Natural killer cell treated with Interleukin-12 subunit alpha and Interleukin-12 subunit beta and Interleukin-15 and Interleukin-18, amount 100 ng/mL, for 72 hours (primary cell): ENCODE measurements at regions not wholly inside any gene's neighbourhood (a gene's known extent, or its start where the extent isn't known, plus 50 kb on each side); places are given as distances from the start of the nearest gene placed in this dataset.

ENCODE experiments used
- ATAC-seq, 2 donors: fragments of 150-1000 bp; cut with Tn5 transposase in 1 of 2; sonication (Bioruptor Pico), chemical (Tn5 transposase) in 1 of 2; 2 replicates each; pipeline ENCODE4 v1.10.0; 2021
- DNase-seq: peaks from one replicate; pipeline ENCODE4 v3.0.0; 2022; ENCODE audit warnings: low spot score
- H3K27ac Mint-ChIP-seq, 2 donors: 1 replicate in 1 of 2; 2 replicates in 1 of 2; pipeline ENCODE4 v1.8.0; 2022; ENCODE audit warnings: mixed read lengths in 2 of 2, mild to moderate bottlenecking in 1 of 2, moderate library complexity in 1 of 2
- H3K27me3 Mint-ChIP-seq, 2 donors: 1 replicate in 1 of 2; 2 replicates in 1 of 2; pipeline ENCODE4 v1.8.0; 2022; ENCODE audit warnings: mixed read lengths in 2 of 2
- H3K36me3 Mint-ChIP-seq: one replicate; pipeline ENCODE4 v1.8.0; 2022; ENCODE audit warnings: mixed read lengths
- H3K4me1 Mint-ChIP-seq, 2 donors: 1 replicate in 1 of 2; 2 replicates in 1 of 2; pipeline ENCODE4 v1.8.0; 2022; ENCODE audit warnings: low read depth in 2 of 2, mixed read lengths in 2 of 2, mild to moderate bottlenecking in 1 of 2
- H3K4me3 Mint-ChIP-seq: one replicate; pipeline ENCODE4 v1.8.0; 2022; ENCODE audit warnings: mixed read lengths
- H3K9me3 Mint-ChIP-seq: 2 replicates; pipeline ENCODE4 v1.8.0; 2022; ENCODE audit warnings: mixed read lengths

GRCh38 chr18:77822632-77823031, 573.0 kb downstream of the GALR1 start:
- Mint-ChIP-seq H3K27me3 (peaks cover 12 to 18% of the 10 kb centered on the region in 2 donors), H3K36me3 (no peaks in the 10 kb centered on the region), H3K27ac (no peak overlapping the region), H3K9me3 (peaks cover 4% of the 10 kb centered on the region), H3K4me1 (no peaks in the 10 kb centered on the region), H3K4me3 (no peak overlapping the region)
- ATAC-seq, result no peak
- no peak for DNase-seq

DNA sequence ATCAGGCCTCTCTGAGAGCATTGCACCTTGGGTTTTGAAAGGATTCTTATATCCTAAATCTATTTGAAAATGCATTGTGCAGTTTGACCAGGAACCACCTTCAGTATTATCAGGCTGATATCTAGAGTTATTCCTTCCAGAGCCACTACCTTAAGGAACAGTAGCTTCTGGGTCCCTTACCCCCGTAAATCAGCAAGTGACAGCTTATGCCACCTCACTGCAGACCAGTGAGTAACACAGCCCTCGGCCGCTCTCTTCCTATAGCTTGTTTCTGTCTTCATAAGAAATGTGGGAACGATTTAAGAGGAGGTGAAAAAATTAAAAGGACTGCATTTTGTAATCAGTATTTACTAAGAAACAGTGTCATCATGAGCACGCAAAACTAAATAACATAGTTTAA, 584.2 kb downstream of the GALR1 start:
- ATAC-seq (no peak), DNase-seq (no peak)
- Mint-ChIP-seq H3K27me3 (peaks cover 2 to 14% of the 10 kb centered on the region in 2 donors), H3K36me3 (no peaks in the 10 kb centered on the region), H3K4me1 (no peaks in the 10 kb centered on the region), H3K27ac (no peak overlapping the region), H3K9me3 (no peaks in the 10 kb centered on the region), H3K4me3 (no peak overlapping the region)

GRCh38 chr18:77851802-77852201, 602.2 kb downstream of the GALR1 start:
- no peak overlapping the region for H3K27ac Mint-ChIP-seq
- H3K4me1 Mint-ChIP-seq, result no peaks in the 10 kb centered on the region
- ATAC-seq, result no peak
- H3K27me3 Mint-ChIP-seq, result peaks cover 13 to 38% of the 10 kb centered on the region in 2 donors
- DNase-seq, result no peak
- no peaks in the 10 kb centered on the region for H3K9me3 Mint-ChIP-seq
- no peak overlapping the region for H3K4me3 Mint-ChIP-seq
- no peaks in the 10 kb centered on the region for H3K36me3 Mint-ChIP-seq

DNA sequence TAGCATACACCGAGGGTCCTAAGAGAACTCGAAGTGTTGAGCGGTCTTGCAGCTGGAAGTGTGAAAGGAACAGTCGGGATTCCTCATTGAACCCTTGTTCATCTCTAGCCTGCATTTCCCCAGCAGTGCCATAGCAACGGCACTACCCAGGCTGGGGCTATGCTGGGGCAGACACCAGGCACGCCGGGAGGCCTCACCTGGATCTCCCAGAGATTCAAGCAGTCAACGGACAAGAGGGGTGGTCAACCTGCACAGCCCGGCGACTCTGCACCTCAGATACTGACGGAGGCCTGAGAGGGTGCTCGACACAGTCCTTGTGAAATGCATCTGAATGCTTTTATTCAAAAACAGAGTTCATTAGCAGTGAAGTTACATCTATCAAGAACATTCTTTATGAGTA, 604.2 kb downstream of the GALR1 start:
- DNase-seq (no peak), ATAC-seq (peak in 1 of 2 donors; percentile 24)
- Mint-ChIP-seq H3K27me3 (peaks cover 16 to 27% of the 10 kb centered on the region in 2 donors), H3K4me1 (no peaks in the 10 kb centered on the region), H3K9me3 (no peaks in the 10 kb centered on the region), H3K36me3 (no peaks in the 10 kb centered on the region), H3K4me3 (no peak overlapping the region), H3K27ac (no peak overlapping the region)

- no peak for ATAC-seq
Observed at GRCh38 chr18:77857678-77858655, 608.3 kb downstream of the GALR1 start.

DNA sequence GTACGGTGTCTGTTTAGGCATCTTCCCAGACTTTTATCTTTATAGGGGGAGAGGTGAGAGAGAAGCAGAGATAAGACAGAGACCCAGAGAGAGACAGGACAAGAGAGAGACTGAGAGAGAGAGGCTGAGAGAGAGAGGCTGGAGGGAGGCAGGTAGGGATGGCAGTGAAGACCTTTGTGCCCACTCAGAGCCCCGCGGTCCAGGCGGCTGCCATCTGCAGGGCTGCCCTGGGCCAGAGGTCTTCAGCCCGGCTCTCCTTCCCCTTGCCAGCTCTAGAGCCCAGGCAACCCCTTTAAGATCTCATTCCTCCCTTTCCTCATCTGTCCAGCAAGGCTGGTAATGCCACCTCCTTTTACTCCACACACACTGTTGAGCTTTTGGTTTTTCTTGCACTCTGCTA, 610.0 kb downstream of the GALR1 start:
- no peaks in the 10 kb centered on the region for H3K9me3 Mint-ChIP-seq
- no peak overlapping the region for H3K4me3 Mint-ChIP-seq
- peaks cover 5% of the 10 kb centered on the region in 2 donors for H3K27me3 Mint-ChIP-seq
- H3K36me3 Mint-ChIP-seq, result no peaks in the 10 kb centered on the region
- DNase-seq (no peak), ATAC-seq (no peak)
- H3K4me1 Mint-ChIP-seq, result no peaks in the 10 kb centered on the region
- no peak overlapping the region for H3K27ac Mint-ChIP-seq

More at GRCh38 chr18:77857678-77858655, 608.3 kb downstream of the GALR1 start:
- H3K36me3 Mint-ChIP-seq, result no peaks in the 10 kb centered on the region
- no peak overlapping the region for H3K4me3 Mint-ChIP-seq
- H3K4me1 Mint-ChIP-seq, result no peaks in the 10 kb centered on the region
- H3K27me3 Mint-ChIP-seq, result peaks cover 8 to 15% of the 10 kb centered on the region in 2 donors
- H3K27ac Mint-ChIP-seq, result no peak overlapping the region
- no peak for DNase-seq
- H3K9me3 Mint-ChIP-seq, result no peaks in the 10 kb centered on the region

DNA sequence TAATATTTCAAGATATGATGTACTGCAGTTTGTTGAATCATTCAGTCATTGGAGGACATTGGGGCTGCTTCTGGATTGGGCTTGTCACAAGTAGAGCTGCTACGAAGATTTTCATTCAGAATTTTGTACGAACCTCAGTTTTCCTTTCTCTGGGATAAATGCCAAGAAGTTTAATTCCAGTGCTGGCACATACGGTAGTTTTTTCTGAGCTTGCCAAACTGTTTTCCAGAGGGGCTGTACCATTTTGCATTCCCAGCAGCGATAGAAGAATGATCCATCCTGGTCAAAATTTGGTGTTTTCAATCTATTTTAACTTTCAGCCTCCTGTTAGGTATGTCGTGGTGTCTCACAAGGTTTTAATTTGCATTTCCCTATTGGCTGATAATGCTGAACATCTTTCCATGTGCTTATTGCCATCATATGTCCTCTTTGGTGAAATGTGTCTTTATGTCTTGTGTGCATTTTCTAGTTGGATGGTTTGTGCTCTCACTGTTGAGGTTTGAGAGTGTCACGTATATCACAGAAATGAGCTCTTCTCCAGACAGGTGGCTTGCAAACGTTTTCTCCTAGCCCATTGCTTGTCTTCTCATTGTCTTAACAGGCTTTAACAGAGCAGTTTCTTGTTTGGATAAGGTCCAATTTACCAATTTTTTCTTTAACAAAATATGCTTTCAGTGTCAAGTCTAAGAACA, 612.6 kb downstream of the GALR1 start:
- H3K36me3 Mint-ChIP-seq, result no peaks in the 10 kb centered on the region
- H3K4me1 Mint-ChIP-seq, result no peaks in the 10 kb centered on the region
- DNase-seq (no peak), ATAC-seq (no peak)
- H3K4me3 Mint-ChIP-seq, result no peak overlapping the region
- H3K27me3 Mint-ChIP-seq, result peaks cover 5 to 14% of the 10 kb centered on the region in 2 donors
- no peak overlapping the region for H3K27ac Mint-ChIP-seq
- H3K9me3 Mint-ChIP-seq, result no peaks in the 10 kb centered on the region

DNA sequence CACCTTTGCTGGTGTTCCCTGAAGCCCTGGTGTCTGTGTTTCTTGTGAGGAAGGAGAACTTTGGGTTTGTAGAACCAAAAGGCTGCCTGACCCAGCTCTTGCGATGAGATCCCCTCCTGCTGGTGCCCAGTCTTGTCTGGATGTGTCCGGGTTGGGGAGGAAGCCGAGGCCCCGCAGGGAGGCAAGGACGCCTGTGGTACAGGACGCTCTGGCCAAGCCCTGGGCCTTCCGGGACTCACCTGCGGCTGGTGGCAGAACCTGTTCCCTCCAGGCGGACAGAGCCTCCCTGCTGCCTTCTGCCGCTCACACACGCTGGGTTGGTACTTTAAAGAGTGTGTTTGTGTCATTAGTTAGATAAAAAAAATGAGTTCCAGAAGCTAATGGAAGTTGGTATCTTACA, 616.2 kb downstream of the GALR1 start:
- no peak overlapping the region for H3K27ac Mint-ChIP-seq
- H3K4me1 Mint-ChIP-seq, result no peaks in the 10 kb centered on the region
- H3K27me3 Mint-ChIP-seq, result peaks cover 4 to 28% of the 10 kb centered on the region in 2 donors
- H3K4me3 Mint-ChIP-seq, result no peak overlapping the region
- ATAC-seq (no peak), DNase-seq (no peak)
- no peaks in the 10 kb centered on the region for H3K36me3 Mint-ChIP-seq
- no peaks in the 10 kb centered on the region for H3K9me3 Mint-ChIP-seq

DNA sequence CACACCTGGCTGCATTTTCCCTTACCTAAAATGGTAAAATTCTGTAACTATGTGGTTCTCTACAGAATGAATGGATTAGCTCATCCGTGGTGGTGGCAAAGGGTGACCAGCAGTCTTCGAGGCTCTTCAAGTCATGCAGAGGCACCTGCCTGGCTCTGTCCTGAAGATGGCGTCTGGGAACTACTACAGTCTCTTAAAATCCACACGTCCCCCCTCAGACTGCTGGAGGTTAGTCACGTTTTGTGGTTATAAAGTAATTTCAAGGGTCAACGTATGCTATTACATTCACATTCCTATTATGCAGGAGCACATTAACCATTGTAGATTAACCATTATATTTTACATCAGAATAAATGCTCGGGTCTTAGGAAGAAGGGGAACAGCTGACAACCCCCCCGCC, 616.7 kb downstream of the GALR1 start:
- ATAC-seq, result no peak
- no peak overlapping the region for H3K4me3 Mint-ChIP-seq
- DNase-seq, result no peak
- no peaks in the 10 kb centered on the region for H3K9me3 Mint-ChIP-seq
- no peaks in the 10 kb centered on the region for H3K36me3 Mint-ChIP-seq
- H3K27ac Mint-ChIP-seq, result no peak overlapping the region
- peaks cover 4 to 29% of the 10 kb centered on the region in 2 donors for H3K27me3 Mint-ChIP-seq
- no peaks in the 10 kb centered on the region for H3K4me1 Mint-ChIP-seq

DNA sequence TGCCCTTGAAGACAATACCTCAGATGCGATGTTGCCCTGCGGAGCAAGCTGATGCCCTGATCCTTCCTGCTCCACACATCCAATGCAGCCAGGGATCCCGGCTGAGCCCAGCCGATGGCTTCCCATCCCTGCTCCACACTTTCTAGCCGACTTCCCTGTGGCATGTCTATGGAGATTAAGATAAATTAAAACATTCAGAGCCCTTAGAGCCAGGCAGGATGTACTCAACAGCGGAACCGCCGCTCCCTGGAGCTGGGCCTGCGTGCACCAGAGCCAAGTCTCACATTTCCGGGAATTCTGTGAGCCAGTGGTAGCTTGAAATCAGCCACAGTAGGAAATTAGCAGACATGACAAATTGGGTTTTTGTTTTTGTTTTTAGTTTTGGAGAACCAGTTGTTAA, 620.6 kb downstream of the GALR1 start:
- no peaks in the 10 kb centered on the region for H3K4me1 Mint-ChIP-seq
- peaks cover 4 to 31% of the 10 kb centered on the region in 2 donors for H3K27me3 Mint-ChIP-seq
- no peak for ATAC-seq

GRCh38 chr18:77870894-77871293, 621.2 kb downstream of the GALR1 start:
- ATAC-seq (no peak), DNase-seq (no peak)
- H3K4me1 Mint-ChIP-seq, result no peaks in the 10 kb centered on the region
- no peaks in the 10 kb centered on the region for H3K36me3 Mint-ChIP-seq
- no peak overlapping the region for H3K27ac Mint-ChIP-seq
- H3K27me3 Mint-ChIP-seq, result peaks cover 6 to 32% of the 10 kb centered on the region in 2 donors
- no peaks in the 10 kb centered on the region for H3K9me3 Mint-ChIP-seq
- H3K4me3 Mint-ChIP-seq, result no peak overlapping the region

More for the DNA sequence above, 620.6 kb downstream of the GALR1 start:
- DNase-seq, result no peak
- Mint-ChIP-seq H3K27ac (no peak overlapping the region), H3K4me3 (no peak overlapping the region), H3K36me3 (no peaks in the 10 kb centered on the region), H3K9me3 (no peaks in the 10 kb centered on the region)

DNA sequence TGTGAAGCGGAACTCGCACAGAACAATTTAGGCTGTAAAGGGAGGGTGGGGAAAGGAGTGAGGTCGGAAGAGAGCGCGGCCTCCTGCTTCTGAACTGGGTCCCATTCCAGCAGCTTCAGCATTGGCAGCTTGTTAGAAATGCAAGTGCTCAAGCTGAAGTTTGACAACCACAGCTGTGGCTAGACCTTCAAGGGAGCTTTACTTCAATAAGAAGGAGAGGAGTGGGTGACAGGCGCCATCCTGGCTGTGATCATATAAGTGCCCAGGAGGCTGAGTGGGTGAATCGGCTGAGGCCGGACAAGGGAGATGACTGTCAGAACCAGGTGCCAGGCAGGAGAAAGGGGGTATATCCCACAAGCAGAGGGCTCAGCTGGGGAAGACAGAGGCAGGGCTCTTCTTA, 622.5 kb downstream of the GALR1 start:
- Mint-ChIP-seq H3K4me1 (no peaks in the 10 kb centered on the region), H3K36me3 (no peaks in the 10 kb centered on the region), H3K27ac (no peak overlapping the region), H3K27me3 (peaks cover 6 to 38% of the 10 kb centered on the region in 2 donors), H3K9me3 (no peaks in the 10 kb centered on the region), H3K4me3 (no peak overlapping the region)
- ATAC-seq (no peak), DNase-seq (no peak)

- H3K4me3 Mint-ChIP-seq, result no peak overlapping the region
- no peaks in the 10 kb centered on the region for H3K36me3 Mint-ChIP-seq
- H3K4me1 Mint-ChIP-seq, result no peaks in the 10 kb centered on the region
- H3K27ac Mint-ChIP-seq, result no peak overlapping the region
- DNase-seq (no peak), ATAC-seq (no peak)
- H3K9me3 Mint-ChIP-seq, result no peaks in the 10 kb centered on the region
- peaks cover 14 to 34% of the 10 kb centered on the region in 2 donors for H3K27me3 Mint-ChIP-seq
Observed at GRCh38 chr18:77876319-77876865, 626.7 kb downstream of the GALR1 start.

DNA sequence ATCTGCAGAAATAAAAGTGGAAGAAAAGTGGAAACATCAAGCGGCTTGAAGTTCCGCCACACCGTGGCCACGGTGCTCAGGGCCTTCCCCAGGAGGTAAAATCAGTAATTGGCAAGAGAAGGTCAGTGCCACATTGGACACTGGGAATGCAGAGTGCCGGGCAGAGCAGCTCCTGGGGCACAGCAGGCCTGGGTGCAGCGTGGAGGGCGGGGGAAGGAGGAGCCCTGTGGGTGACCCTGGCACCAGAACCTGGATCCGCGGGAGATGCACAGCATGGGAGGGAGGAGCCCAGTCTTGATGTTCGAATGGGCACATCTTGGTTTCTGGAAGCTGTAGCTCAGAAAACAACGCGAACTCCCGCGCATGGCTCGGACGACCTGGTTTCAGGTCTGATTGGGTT, 630.2 kb downstream of the GALR1 start:
- Mint-ChIP-seq H3K36me3 (no peaks in the 10 kb centered on the region), H3K9me3 (no peaks in the 10 kb centered on the region), H3K4me3 (no peak overlapping the region), H3K27ac (no peak overlapping the region), H3K4me1 (no peaks in the 10 kb centered on the region), H3K27me3 (peaks cover 21 to 49% of the 10 kb centered on the region in 2 donors)
- no peak for ATAC-seq
- no peak for DNase-seq
